ENCODE measurements at regions not wholly inside any gene's neighbourhood (a gene's known extent, or its start where the extent isn't known, plus 50 kb on each side); places are given as distances from the start of the nearest gene placed in this dataset.
"Not testable (repeated sequence)": the region's sequence is repeated elsewhere in the genome, so short reads cannot be mapped to it uniquely, and the experiment has no call there.

DNA sequence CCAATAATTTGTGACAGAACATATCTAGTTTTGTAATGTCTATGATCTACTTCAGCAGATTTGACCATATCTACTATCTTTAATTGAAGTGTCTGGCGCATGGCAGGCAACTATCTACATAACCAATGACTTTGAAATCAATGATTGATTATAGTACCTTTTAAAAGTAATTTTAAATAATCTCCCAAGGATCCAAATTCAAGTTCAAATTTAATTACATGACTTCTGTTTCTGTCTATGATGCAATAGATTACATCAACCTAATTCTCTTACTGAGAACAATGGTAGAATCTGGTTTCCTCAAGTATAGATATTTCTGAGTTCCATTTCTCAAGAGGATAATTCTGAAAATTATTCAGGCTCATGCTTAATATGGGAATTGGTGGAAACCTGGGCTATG, 177.4 kb upstream of the IL15 start:
- DNase-seq (ENCODE audit: low read depth): no peak

DNA sequence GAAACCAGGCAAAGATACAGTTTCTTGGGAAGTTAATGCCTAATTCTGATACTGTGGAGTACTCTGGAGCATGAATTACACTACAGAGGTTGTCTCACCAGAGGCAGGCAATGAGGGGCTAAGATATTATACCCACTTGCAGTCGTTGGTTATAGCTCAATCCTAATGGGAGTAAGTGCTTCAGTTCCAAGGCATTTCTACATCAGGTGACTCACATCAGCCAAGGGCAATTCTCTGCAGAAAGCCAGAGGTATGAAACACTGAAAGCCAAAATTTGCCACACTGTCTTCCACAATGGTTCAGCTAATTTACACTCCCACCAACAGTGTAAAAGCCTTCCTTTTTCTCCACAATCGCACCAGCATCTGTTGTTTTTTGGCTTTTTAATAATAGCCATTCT, 174.0 kb upstream of the IL15 start:
- DNase-seq (ENCODE audit: low read depth): no peak

- no peak for DNase-seq (ENCODE audit: low read depth)
Measured at GRCh38 chr4:141463678-141464077, 172.7 kb upstream of the IL15 start.

DNA sequence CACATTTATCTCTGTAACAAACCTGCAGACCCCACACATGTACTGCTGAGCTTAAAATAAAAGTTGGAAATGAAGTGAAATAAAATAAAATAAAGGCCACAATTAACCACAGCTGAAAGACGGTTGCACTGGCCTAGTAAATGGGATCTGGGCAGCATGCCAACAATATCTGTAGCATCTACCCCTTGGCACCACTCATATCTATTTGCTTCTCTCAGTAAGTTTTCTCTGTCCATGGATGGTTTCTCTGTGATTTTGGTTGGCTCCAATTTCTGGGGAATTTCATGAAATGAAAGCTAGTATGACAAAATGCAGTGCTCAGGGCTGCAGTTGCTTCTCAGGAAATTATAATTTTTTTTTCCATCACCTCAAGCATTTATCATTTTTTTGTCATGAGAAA, 172.0 kb upstream of the IL15 start:
- DNase-seq (ENCODE audit: low read depth): no peak

- DNase-seq (ENCODE audit: low read depth): no peak
Measured at GRCh38 chr4:141465171-141465570, 171.2 kb upstream of the IL15 start.

DNA sequence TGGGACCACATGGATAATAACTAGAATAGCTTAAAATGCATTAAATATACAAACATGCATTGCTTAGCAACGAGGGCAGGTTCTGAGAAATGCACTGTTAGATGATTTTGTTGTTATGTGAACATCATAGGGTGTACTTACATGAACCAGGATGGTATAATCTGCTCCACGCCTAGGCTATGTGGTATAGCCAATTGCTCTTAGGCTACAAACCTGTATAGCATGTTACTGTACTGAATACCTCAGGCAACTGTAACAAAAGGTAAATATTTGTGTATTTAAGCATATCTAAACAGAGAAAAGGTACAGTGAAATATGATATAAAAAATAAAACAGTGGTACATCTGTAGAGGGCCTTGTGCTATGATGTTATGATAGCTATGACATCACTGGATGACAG, 169.2 kb upstream of the IL15 start:
- DNase-seq (ENCODE audit: low read depth): no peak

- no peak for DNase-seq (ENCODE audit: low read depth)
Measured at GRCh38 chr4:141469392-141469791, 167.0 kb upstream of the IL15 start.

DNA sequence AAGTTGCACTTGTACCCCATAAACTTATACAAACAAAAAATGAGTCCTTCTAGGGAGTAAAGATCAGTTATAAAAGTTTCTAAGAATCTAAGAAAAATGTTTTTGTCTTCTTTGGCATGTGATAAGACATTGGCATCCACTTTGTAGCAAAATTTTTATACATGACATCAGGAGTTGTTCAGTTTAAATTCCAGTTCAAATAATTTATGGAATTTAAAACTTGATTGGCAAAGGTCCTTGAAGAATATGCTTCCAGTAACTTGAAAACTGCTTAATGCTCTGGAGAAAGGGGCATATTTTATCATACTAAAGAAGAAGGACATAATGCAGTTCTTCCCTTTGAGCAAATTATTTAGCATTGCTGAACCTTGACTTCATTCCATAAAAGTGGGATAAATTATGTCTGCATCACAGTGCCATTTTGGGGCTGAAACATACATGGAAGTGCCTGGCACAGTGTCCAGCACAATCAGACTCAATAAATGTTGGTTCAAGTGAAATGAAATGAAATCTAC, 163.3 kb upstream of the IL15 start:
- no peak for DNase-seq (ENCODE audit: low read depth)

GRCh38 chr4:141473952-141474351, 162.4 kb upstream of the IL15 start:
- DNase-seq (ENCODE audit: low read depth): peak; percentile 81

DNA sequence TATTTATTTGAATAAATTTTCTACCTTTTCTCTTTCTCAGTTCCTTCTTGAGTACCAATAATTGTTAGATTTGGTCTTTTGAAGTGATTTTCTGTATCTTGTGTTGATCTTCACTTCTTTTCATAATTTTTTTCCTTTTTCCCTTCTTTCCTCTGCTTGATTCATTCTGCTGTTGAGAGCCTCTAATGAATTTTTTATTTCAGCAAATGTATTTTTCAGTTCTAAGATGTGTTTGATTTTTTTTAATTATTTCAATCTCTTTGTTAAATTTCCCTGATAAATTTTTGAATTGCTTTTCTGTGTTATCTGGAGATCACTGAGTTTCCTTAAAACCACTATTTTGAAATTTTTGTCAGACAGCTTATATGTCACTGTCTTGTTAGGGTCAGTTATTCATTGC, 155.4 kb upstream of the IL15 start:
- no peak for DNase-seq (ENCODE audit: low read depth)

DNA sequence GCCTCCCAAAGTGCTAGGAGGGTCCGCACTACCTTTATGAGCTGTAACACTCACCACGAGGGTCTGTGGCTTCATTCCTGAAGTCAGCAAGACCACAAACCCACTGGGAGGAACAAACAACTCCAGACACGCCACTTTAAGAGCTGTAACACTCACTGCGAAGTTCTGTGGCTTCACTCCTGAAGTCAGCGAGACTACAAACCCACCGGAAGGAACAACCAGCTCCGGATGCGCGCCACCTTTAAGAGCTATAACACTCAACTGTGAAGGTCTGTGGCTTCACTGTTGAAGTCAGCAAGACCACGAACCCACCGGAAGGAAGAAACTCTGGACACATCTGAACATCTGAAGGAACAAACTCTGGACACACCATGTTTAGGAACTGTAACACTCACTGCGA, 152.1 kb upstream of the IL15 start:
- DNase-seq (ENCODE audit: low read depth): not testable (repeated sequence)

DNA sequence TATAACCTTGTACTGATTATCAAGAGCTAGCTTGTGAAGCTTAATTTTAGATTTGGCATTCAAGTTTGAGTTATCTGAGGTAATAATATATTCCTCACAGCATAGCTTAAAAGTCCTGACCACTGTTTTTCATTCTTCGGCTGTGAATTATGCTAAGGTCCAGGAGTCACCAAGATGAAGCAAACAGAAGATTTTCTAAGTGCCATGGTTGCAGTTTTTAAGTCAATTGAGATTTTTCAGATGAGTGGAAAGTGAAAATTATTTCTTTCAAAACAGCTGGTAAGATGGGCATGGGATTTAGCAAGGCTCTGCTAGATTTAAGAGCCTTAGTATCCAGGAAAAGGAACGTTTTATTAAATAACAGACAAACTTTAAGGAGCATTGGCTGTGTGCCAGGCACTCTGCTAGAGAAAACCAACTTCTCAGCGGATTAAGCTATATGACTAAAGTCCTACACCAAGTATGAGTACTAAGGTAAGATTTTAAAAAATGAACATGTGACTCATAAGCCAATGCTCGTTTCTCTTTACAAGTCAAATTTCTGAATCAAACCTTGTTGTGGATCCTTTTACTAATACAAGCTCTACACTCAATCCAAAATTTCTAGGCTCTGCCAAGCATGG, 149.9 kb upstream of the IL15 start:
- peak; percentile 28 for DNase-seq (ENCODE audit: low read depth)

DNA sequence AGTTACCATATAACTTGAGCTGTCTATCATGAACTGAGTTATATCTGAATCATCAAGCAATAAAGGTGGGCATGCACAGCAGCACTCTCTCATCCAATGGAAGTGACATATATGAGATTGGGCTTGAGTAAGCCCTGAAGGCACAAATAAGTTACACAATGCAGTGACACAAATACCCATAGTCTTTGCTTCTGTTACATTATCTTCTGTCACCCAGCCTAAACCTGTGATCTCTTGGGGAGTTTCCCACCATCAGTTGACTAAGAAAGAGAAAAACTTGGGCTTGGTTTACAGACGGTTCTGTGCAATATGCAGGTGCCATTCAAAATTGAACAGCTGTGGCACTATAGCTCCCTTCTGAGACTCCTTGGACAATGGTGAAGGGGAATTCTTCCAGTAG, 138.8 kb upstream of the IL15 start:
- no peak for DNase-seq (ENCODE audit: low read depth)

DNA sequence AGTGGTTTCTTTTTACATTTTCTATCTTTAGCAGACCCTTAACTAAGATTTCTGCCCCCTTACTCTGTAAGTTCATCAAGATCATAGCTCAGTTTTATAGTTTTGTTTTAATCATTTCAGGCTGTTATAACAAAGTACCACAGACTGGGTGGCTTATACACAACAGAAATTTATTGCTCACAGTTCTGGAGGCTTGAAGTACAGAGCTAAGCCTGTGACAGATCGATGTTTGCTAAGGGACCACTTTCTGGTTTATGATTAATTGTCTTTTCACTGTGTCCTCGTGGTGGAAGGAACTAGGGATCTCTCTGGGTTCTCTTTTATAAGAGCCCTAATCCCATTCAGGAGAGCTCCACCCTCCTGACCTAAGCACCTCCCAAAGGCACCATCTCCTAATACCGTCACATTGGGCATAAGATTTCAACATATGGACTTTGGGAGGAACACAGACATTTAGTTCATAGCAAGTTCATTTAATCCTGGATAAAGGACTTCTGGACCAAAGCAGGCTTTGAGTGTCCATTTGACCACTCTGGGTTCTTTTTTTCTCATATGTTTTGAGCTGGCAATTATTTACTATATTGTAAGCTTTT, 137.0 kb upstream of the IL15 start:
- DNase-seq (ENCODE audit: low read depth): no peak

- DNase-seq (ENCODE audit: low read depth): no peak
Measured at GRCh38 chr4:141501395-141501794, 135.0 kb upstream of the IL15 start.

DNA sequence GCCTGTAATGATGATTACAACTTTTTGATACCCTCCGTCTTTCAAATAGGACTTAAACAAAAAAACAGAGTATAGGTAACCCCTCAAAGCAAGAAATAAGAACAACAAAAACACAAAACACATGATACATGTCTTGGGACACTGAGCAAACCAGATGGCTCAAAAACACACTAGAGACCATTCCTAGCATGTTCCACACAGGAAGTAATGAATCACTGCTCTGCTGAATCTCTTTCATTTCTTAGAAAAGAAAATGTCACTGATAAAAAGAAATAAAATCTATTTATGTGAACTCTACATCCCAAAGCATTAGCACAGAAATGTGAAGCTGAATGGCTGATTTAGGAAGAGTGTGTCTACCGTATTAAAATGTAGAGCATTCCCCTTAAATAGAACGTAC, 134.5 kb upstream of the IL15 start:
- DNase-seq (ENCODE audit: low read depth): no peak

GRCh38 chr4:141502755-141503154, 133.6 kb upstream of the IL15 start:
- no peak for DNase-seq (ENCODE audit: low read depth)

DNA sequence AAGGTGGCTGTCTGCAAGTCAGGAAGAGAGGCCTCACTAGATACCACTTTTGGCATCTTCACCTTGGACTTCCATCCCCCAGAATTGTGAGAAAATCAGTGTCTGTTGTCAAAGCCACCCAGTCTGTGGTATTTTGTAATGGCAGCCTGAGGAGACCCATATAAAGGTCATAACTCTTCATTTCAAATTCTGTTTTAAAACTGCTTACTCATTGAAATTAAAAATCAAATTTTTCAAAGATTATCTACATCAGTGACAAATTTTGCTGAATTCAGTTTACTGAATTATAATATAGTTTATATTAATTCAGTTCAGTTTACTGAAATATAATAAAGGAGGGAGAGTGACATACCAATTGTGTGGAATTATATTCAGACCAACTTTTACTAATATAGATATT, 133.1 kb upstream of the IL15 start:
- DNase-seq (ENCODE audit: low read depth): no peak

GRCh38 chr4:141511055-141511454, 125.3 kb upstream of the IL15 start:
- no peak for DNase-seq (ENCODE audit: low read depth)

DNA sequence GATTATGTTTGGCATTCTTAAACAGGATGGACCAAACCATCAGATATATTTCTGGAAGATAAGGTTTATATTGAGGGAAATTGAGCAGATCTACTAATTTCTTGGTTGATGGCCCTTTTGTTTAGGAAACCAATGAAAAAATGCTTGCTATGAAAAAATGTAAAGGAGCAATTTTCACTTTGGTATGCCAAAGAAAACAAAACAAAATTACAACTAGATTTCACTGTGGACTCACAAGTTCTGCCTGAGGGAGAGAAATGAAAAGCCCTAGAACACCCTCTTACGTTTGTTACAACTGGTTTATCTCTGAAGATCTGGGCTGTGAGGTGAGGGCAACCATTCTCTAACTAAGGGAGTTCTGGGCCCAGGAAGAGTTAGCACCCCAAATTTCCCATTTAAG, 122.5 kb upstream of the IL15 start:
- no peak for DNase-seq (ENCODE audit: low read depth)

DNA sequence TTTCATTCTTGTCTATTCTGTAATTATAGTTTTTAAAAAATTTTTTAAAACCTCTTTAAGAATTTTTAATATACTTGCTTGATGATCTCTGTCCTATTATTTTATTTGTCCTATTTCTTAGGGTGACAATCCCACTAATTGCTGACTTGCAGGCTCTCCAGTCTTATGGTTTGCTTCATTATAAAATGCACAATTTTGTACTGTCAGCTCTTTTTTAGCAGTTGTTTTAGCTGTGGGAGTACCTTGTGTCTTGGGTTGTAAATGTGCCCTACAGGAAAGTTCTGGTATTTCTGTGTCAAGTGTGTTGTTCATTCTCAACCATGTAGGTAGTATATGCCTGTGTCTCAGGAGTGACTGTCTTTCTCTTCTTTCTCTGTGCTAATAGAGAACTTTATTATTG, 118.2 kb upstream of the IL15 start:
- no peak for DNase-seq (ENCODE audit: low read depth)

GRCh38 chr4:141524116-141524515, 112.3 kb upstream of the IL15 start:
- no peak for DNase-seq (ENCODE audit: low read depth)

DNA sequence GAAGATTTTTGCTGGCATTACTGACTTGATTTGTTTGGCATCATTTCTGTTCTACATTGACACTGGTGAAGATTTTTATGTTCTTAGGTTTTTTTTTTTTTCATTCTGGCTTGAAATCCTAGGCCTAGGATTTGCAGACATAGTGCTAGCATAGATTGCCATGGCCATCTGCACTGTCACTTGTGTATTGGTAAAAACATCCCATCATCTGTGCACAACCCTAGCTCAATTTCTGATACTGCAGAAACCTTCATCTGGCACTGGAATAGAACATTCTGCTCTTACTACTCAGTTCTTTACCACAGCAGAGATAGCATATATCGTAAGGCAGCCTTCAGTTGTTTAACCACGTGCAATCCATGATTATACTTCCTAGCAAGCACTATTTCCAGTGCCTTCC, 111.5 kb upstream of the IL15 start:
- no peak for DNase-seq (ENCODE audit: low read depth)

GRCh38 chr4:141530627-141531026, 105.8 kb upstream of the IL15 start:
- no peak for DNase-seq (ENCODE audit: low read depth)
